Endodermal cell (in vitro differentiated cells): ENCODE measurements at regions not wholly inside any gene's neighbourhood (a gene's known extent, or its start where the extent isn't known, plus 50 kb on each side); places are given as distances from the start of the nearest gene placed in this dataset.

Experiments used
- DNase-seq: peaks from one replicate; pipeline ENCODE4 v3.0.0-alpha.2; 2017
- H3K27ac ChIP-seq: 2 replicates; pipeline ENCODE4 v1.5.1; 2013; ENCODE audit warnings: mild to moderate bottlenecking, low read depth, low read length, moderate library complexity
- H3K27me3 ChIP-seq: 2 replicates; pipeline ENCODE4 v1.6.1; 2013; ENCODE audit warnings: mild to moderate bottlenecking, low read length, moderate library complexity; ENCODE audit not compliant: insufficient read depth, control insufficient read depth, poor library complexity, severe bottlenecking
- H3K36me3 ChIP-seq: 2 replicates; pipeline ENCODE4 v1.7.0; 2013; ENCODE audit warnings: mild to moderate bottlenecking, low read length, moderate library complexity; ENCODE audit not compliant: control insufficient read depth, insufficient read depth
- H3K4me1 ChIP-seq: one replicate; pipeline ENCODE4 v1.7.0; 2013; ENCODE audit warnings: low read length; ENCODE audit not compliant: control insufficient read depth, insufficient read depth
- H3K4me3 ChIP-seq: 2 replicates; pipeline ENCODE4 v1.5.1; 2013; ENCODE audit warnings: mild to moderate bottlenecking, low read length, moderate library complexity
- H3K9ac ChIP-seq: 2 replicates; pipeline ENCODE4 v1.6.1; 2013; ENCODE audit warnings: mild to moderate bottlenecking, low read length, moderate library complexity; ENCODE audit not compliant: poor library complexity, severe bottlenecking; ENCODE audit errors: extremely low read depth
- H3K9me3 ChIP-seq: 2 replicates; pipeline ENCODE4 v1.6.1; 2013; ENCODE audit warnings: mild to moderate bottlenecking, low read length, moderate library complexity; ENCODE audit not compliant: control insufficient read depth
- H3K27ac Mint-ChIP-seq: 2 replicates; pipeline ENCODE4 v1.8.0; 2020; ENCODE audit warnings: mixed read lengths
- H3K27me3 Mint-ChIP-seq: 2 replicates; pipeline ENCODE4 v1.8.0; 2021; ENCODE audit warnings: mild to moderate bottlenecking, mixed read lengths; ENCODE audit not compliant: insufficient read depth
- H3K36me3 Mint-ChIP-seq: 2 replicates; pipeline ENCODE4 v1.8.0; 2020; ENCODE audit warnings: low read depth, mixed read lengths
- H3K4me1 Mint-ChIP-seq: 2 replicates; pipeline ENCODE4 v1.8.0; 2020; ENCODE audit warnings: mixed read lengths
- H3K4me3 Mint-ChIP-seq: 2 replicates; pipeline ENCODE4 v1.8.0; 2020; ENCODE audit warnings: mild to moderate bottlenecking, moderate library complexity, mixed read lengths
- H3K9me3 Mint-ChIP-seq: 2 replicates; pipeline ENCODE4 v1.8.0; 2020; ENCODE audit warnings: mild to moderate bottlenecking, mixed read lengths
- CTCF ChIP-seq: fragments of 200-600 bp; sonication (generic); conservative IDR thresholded peaks from 2 replicates; pipeline ENCODE4 v1.5.0; 2021; ENCODE audit warnings: antibody characterized with exemption, mild to moderate bottlenecking
- WGBS, 2 experiments: methylation state at CpG; one replicate each; pipeline versions ENCODE4 v1.1.5 to v1.1.7; 2013; ENCODE audit warnings: missing lambda C conversion rate in 2 of 2, mixed read lengths in 1 of 2; ENCODE audit not compliant: insufficient coverage in 1 of 2, insufficient read length in 1 of 2; 5-methylcytosine and 5-hydroxymethylcytosine counted together

GRCh38 chr4:36761607-36762006 is 480.2 kb downstream of the DTHD1 start:
- H3K4me3 Mint-ChIP-seq = no peak overlapping the region
- H3K27ac Mint-ChIP-seq = no peak overlapping the region
- WGBS, 2 experiments = 82 to 100% methylated on average over 2 to 4 of the region's 4 CpGs

GRCh38 chr4:36763814-36764213 is 480.7 kb upstream of the NWD2 start:
- H3K27me3 Mint-ChIP-seq = peaks cover 2% of the 10 kb centered on the region
- H3K4me3 Mint-ChIP-seq = no peak overlapping the region
- peaks cover 6% of the 10 kb centered on the region for H3K4me1 Mint-ChIP-seq
- no peaks in the 10 kb centered on the region for H3K9me3 Mint-ChIP-seq
- Histone ChIP-seq H3K36me3 (no peaks in the 10 kb centered on the region), H3K4me3 (no peak overlapping the region), H3K9me3 (no peaks in the 10 kb centered on the region), H3K9ac (no peak overlapping the region), H3K4me1 (peaks cover 5% of the 10 kb centered on the region), H3K27me3 (no peaks in the 10 kb centered on the region), H3K27ac (no peak overlapping the region)
- no peak for TF ChIP-seq CTCF
- DNase-seq = no peak
- H3K36me3 Mint-ChIP-seq = no peaks in the 10 kb centered on the region
- H3K27ac Mint-ChIP-seq = no peak overlapping the region
- WGBS, 2 experiments = 100% methylated on average over 1 of the region's 1 CpG; no CpG with 5 or more reads in 1 of the 2 experiments

More at GRCh38 chr4:36761607-36762006, 480.2 kb downstream of the DTHD1 start:
- TF ChIP-seq CTCF = no peak
- no peaks in the 10 kb centered on the region for H3K9me3 ChIP-seq
- H3K36me3 Mint-ChIP-seq = no peaks in the 10 kb centered on the region
- H3K4me1 Mint-ChIP-seq = peaks cover 18% of the 10 kb centered on the region
- H3K27ac ChIP-seq = no peak overlapping the region
- H3K9me3 Mint-ChIP-seq = no peaks in the 10 kb centered on the region
- no peak for DNase-seq
- H3K27me3 ChIP-seq = no peaks in the 10 kb centered on the region
- H3K36me3 ChIP-seq = no peaks in the 10 kb centered on the region
- peaks cover 10% of the 10 kb centered on the region for H3K4me1 ChIP-seq
- peaks cover 2% of the 10 kb centered on the region for H3K27me3 Mint-ChIP-seq
- no peak overlapping the region for H3K9ac ChIP-seq
- no peak overlapping the region for H3K4me3 ChIP-seq

GRCh38 chr4:36767596-36767995 is 476.9 kb upstream of the NWD2 start:
- no peaks in the 10 kb centered on the region for H3K27me3 ChIP-seq
- H3K27ac ChIP-seq = no peak overlapping the region
- Mint-ChIP-seq H3K27me3 (peaks cover under 1% of the 10 kb centered on the region), H3K9me3 (no peaks in the 10 kb centered on the region), H3K4me1 (peaks cover 12% of the 10 kb centered on the region), H3K27ac (no peak overlapping the region), H3K4me3 (no peak overlapping the region), H3K36me3 (no peaks in the 10 kb centered on the region)
- no peak overlapping the region for H3K9ac ChIP-seq
- H3K36me3 ChIP-seq = no peaks in the 10 kb centered on the region
- TF ChIP-seq CTCF = no peak
- no peak overlapping the region for H3K4me3 ChIP-seq
- H3K4me1 ChIP-seq = no peaks in the 10 kb centered on the region
- no peaks in the 10 kb centered on the region for H3K9me3 ChIP-seq
- no peak for DNase-seq
- 100% methylated on average over 1 of the region's 1 CpG; no CpG with 5 or more reads in 1 of the 2 experiments for WGBS, 2 experiments
